Erythroblast (primary cell): ENCODE measurements at regions not wholly inside any gene's neighbourhood (a gene's known extent, or its start where the extent isn't known, plus 50 kb on each side); places are given as distances from the start of the nearest gene placed in this dataset.

Source experiments
- DNase-seq, 2 experiments: peaks; one replicate each; lab custom pipeline; 2025; lab: John Stamatoyannopoulos, UW
- GATA1 ChIP-seq: IDR thresholded peaks from 2 replicates; pipeline ENCODE4 v1.6.1; 2011; ENCODE audit warnings: low read depth, mild to moderate bottlenecking, control low read depth, low read length, moderate library complexity
- POLR2A ChIP-seq: IDR thresholded peaks from 2 replicates; pipeline ENCODE4 v1.6.1; 2011; ENCODE audit warnings: mild to moderate bottlenecking, low read length

GRCh38 chr3:59620325-59620724 lies 570.5 kb upstream of the CFAP20DC start:
- no peak for DNase-seq
- TF ChIP-seq GATA1 (no peak), POLR2A (no peak)

GRCh38 chr3:59612444-59612715 lies 562.6 kb upstream of the CFAP20DC start:
- TF ChIP-seq POLR2A (no peak), GATA1 (no peak)
- no peak for DNase-seq

- TF ChIP-seq POLR2A (no peak), GATA1 (no peak)
- DNase-seq, result no peak
Observed at GRCh38 chr3:59611649-59612443, 562.0 kb upstream of the CFAP20DC start.

- TF ChIP-seq GATA1, result no peak
- no peak for TF ChIP-seq POLR2A
- no peak for DNase-seq
Observed at GRCh38 chr3:59609657-59610348, 560.0 kb upstream of the CFAP20DC start.

- TF ChIP-seq GATA1 (no peak), POLR2A (no peak)
- no peak for DNase-seq
Observed at GRCh38 chr3:59608356-59608755, 558.5 kb upstream of the CFAP20DC start.

- TF ChIP-seq GATA1 (no peak), POLR2A (no peak)
- no peak for DNase-seq
Observed at GRCh38 chr3:59607656-59608055, 557.8 kb upstream of the CFAP20DC start.

GRCh38 chr3:59606638-59607266 lies 556.9 kb upstream of the CFAP20DC start:
- DNase-seq, result no peak
- TF ChIP-seq POLR2A (no peak), GATA1 (no peak)

- DNase-seq, result no peak
- no peak for TF ChIP-seq GATA1
Observed at GRCh38 chr3:59605944-59606534, 556.2 kb upstream of the CFAP20DC start.

- no peak for TF ChIP-seq POLR2A
- TF ChIP-seq GATA1, result no peak
- DNase-seq, result no peak
Observed at GRCh38 chr3:59605318-59605717, 555.5 kb upstream of the CFAP20DC start.

GRCh38 chr3:59601486-59601885 lies 551.7 kb upstream of the CFAP20DC start:
- no peak for TF ChIP-seq POLR2A
- no peak for TF ChIP-seq GATA1
- DNase-seq, result no peak

- DNase-seq, result no peak
- TF ChIP-seq GATA1, result no peak
- TF ChIP-seq POLR2A, result no peak
Observed at GRCh38 chr3:59600631-59601030, 550.8 kb upstream of the CFAP20DC start.

- no peak for TF ChIP-seq POLR2A
- TF ChIP-seq GATA1, result no peak
- DNase-seq, result no peak
Observed at GRCh38 chr3:59596741-59597140, 546.9 kb upstream of the CFAP20DC start.

GRCh38 chr3:59595830-59596229 lies 546.0 kb upstream of the CFAP20DC start:
- TF ChIP-seq POLR2A (no peak), GATA1 (no peak)
- no peak for DNase-seq

- TF ChIP-seq GATA1, result no peak
- TF ChIP-seq POLR2A, result no peak
- DNase-seq, result no peak
Observed at GRCh38 chr3:59593380-59593779, 543.6 kb upstream of the CFAP20DC start.
